HG02798 (cell line): ENCODE measurements at regions not wholly inside any gene's neighbourhood (a gene's known extent, or its start where the extent isn't known, plus 50 kb on each side); places are given as distances from the start of the nearest gene placed in this dataset.

Source experiments
- ATAC-seq: cut with Tn5 transposase; IDR thresholded peaks from one replicate; pipeline ENCODE4 v1.9.1; 2021; ENCODE audit warnings: mild to moderate bottlenecking; ENCODE audit not compliant: unreplicated experiment, poor library complexity

DNA sequence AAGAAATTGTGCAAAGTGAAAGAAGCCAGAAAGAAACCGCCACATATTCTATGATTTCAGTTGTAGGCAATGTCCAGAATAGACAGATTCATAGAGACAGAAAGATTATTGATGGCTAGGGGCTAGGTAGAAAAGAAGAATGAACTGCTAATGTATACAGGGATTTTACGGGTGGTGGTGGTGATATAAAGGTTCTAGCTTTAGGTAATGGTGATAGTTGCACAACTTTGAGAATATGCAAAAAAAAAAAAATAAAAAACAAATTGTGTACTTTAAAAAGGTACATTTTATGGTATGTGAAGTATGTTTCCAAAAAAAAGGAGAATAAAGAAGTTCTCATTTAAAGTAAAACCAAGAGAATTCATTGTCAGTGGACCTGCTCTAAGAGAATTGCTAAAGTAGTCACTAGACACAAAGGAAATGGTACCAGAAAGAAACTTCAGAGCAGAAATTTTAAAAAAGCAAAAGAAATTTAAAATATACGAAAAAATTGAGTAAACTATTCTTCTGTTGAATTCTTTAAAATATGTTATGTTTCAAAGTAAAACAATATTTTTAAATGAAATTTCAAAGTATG, 680.1 kb downstream of the UQCRFS1 start:
- no peak for ATAC-seq

DNA sequence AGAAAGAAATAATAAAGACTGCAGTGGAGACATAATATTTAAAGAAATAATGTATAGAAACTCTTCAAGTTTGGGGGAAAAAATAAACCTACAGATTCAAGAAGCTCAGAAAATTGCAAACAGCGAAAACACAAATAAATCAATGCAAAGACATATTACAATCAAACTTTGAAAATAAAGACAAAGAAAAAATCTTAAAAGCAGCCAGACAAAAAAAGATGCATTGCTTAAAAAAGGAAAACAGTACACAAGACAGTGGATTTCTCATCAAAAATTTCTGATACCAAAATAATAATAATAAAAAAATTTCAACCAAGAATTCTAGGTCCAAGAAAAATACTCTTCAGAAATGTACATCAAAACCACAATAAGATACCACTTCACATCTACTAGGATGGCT, 681.0 kb downstream of the UQCRFS1 start:
- no peak for ATAC-seq

DNA sequence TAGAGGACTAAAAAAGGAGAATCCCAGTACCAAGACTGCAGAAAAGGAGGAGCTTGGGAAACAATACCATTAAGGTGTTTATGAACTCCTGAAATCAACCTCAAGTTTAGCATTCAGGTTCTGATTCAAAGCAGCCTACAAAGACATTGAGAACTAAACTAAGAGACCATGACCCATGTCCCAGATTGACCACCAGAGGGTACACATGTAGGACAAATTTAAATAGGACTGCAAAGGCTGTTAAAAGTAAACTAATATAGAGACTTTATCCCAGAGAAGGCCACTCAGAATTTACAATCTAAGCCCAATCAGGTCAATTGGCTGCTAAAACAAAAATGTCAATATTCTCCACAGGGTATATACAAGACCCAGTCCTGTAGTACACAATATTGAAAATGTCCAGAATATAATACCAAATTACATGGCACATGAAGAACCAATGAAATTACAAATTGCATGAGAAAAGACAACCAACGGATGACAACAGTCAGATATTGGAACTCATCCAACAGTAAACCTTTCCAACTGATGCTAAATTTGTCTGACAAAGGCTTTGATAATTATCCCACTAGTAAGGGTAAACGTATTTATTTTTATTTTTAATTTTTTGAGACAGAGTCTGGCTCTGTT, 682.4 kb downstream of the UQCRFS1 start:
- ATAC-seq, result no peak

- ATAC-seq, result no peak
These were observed 686.9 kb downstream of the UQCRFS1 start for GRCh38 chr19:28526038-28526437.

GRCh38 chr19:28523619-28524018, 689.3 kb downstream of the UQCRFS1 start:
- no peak for ATAC-seq

- no peak for ATAC-seq
These were observed 690.4 kb downstream of the UQCRFS1 start for GRCh38 chr19:28522545-28522922.

- ATAC-seq, result no peak
These were observed 691.1 kb downstream of the UQCRFS1 start for GRCh38 chr19:28521614-28522544.

DNA sequence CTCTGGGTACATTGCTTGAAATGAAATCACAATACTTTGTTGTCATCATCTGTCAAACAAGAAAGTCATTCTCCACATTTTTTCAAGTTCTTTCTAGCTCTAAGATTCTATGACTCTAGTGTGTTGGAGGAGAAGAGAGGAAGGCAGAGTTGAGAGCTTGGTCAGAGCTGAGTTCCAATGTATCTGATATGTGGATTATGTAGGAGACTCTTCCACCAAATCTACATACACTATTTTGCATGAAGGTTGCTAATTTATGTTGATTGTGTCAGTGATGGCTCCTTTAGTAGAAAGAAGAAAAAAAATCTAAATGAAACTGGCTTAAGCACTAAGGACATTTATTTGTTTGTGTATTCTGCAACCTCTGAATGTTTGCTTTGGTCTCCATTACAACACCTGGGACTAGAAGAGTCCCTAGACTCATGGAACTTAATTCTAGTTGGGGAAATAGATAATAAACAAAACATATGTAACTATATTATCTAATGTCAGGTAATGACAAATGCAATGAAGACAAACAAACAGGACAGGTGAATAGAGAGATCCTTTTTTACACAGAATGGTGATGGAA, 691.9 kb downstream of the UQCRFS1 start:
- ATAC-seq, result no peak

- no peak for ATAC-seq
These were observed 692.7 kb downstream of the UQCRFS1 start for GRCh38 chr19:28519952-28520861.

GRCh38 chr19:28519218-28519779, 693.7 kb downstream of the UQCRFS1 start:
- no peak for ATAC-seq

DNA sequence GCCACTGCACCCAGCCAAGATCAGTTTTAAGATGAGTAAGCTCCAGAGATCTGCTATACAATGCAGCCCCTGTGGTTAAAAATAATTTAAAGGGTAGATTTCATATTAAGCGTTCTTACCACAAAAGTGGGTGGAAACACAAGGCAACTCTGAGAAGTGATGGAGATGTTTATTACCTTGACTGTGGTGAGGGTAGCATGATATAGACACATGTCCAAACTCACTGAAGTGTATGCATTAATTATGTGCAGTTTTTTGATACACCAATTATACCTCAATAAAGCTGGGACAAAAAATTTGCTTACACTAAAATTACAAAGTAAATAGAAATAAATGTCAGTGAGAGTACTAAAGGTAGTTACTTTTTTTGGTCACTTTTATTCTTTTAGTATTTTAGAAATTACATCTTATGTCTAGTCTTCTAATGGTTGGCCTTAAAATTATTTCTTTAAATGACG, 696.5 kb downstream of the UQCRFS1 start:
- ATAC-seq, result no peak

DNA sequence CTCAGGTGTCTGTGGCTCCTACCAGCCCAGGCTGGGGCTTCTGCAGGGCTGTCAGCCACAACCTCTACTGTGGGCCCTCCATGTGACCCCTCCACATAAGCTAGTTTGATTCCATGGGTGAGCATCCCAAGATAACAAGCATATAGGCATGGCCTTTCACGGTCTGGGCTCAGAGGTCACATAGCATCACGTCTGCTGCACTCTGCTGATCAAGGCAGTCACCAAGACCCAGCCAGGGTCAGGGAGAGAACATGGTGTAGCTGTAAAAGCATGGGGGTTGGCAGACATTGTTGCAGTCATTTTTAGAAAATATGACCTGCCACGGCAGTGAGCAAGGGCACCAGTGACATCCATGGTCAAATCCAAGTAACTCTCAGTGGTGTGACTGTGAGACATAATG, 698.8 kb downstream of the UQCRFS1 start:
- no peak for ATAC-seq

GRCh38 chr19:28511655-28512054, 701.3 kb downstream of the UQCRFS1 start:
- no peak for ATAC-seq

GRCh38 chr19:28509079-28509895, 703.7 kb downstream of the UQCRFS1 start:
- ATAC-seq, result no peak

DNA sequence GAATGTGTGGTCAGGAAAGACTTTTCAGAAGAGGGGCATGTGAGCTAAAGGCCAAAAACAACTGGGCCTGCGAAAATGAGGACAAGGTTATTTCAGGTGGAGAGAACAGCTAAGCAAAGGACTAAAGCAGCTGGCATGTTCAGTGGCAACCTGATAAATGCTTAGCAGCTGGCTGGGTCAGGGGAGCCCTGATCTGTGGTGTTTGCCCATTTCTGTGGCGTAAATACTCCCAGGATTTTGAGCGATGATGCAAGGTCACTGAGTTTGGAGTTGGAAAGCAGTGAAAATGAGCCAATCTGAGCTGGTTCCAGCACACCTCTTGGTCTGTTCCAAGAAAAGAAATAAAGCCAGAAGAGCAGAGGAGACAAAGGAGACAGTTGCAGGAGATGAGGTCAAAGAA, 704.3 kb downstream of the UQCRFS1 start:
- no peak for ATAC-seq

DNA sequence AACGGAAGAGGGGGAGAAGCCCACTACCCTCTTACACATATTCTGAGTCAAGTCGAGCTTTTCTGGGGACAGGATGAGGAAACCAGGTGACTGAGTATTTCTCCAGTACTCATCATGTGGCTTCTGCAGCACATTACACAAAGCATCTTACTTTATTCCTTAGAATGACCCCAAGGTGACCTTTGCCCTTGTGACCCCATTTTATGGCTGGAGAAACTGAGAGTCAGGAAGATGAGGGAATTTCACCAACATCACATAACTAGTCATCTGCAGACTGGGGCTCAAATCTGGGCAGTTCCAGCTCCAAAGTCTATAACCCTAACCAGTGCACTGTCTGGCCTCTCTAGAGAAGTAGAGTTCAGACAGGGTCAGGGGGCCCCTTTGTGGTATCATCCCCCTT, 707.0 kb downstream of the UQCRFS1 start:
- ATAC-seq, result no peak

GRCh38 chr19:28505134-28505533, 707.8 kb downstream of the UQCRFS1 start:
- no peak for ATAC-seq

GRCh38 chr19:28504727-28505126, 708.2 kb downstream of the UQCRFS1 start:
- ATAC-seq, result no peak

GRCh38 chr19:28504139-28504538, 708.8 kb downstream of the UQCRFS1 start:
- no peak for ATAC-seq
